ENCODE measurements at regions not wholly inside any gene's neighbourhood (a gene's known extent, or its start where the extent isn't known, plus 50 kb on each side); places are given as distances from the start of the nearest gene placed in this dataset.

DNA sequence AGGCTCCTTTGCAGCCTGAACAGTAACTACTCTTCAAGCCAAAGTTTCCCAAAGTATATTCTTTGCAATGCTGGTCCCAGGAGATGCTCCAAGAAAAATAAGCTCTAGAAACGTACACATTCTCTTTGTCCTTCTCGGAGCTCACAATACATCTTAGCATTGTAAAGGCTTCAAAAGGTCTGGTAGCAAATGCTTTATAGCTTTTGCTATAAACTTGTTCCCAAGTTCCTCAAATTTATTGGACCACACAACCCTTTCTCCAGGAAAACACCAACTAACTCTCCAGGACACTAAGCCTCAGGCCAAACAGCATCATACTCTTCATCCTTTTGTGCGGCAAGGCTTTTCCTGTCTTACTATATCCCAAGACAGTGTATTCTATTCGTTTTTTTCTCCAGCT lies 455.6 kb upstream of the PROK2 start:
- TF ChIP-seq EZH2 (IDR thresholded peaks at IDR 0.05) (no peak), EZH2phosphoT487 (IDR thresholded peaks at IDR 0.05) (no peak)
